Body of pancreas (tissue), 4 donors: ENCODE measurements at regions not wholly inside any gene's neighbourhood (a gene's known extent, or its start where the extent isn't known, plus 50 kb on each side); places are given as distances from the start of the nearest gene placed in this dataset.

Source experiments
- ATAC-seq: fragments of 150-250 bp; one replicate; pipeline ENCODE4 v1.9.1; 2016
- DNase-seq, 4 donors: peaks; one replicate each; pipeline ENCODE4 v3.0.0-alpha.2; 2019
- H3K27ac ChIP-seq, 4 donors: fragments of 200-600 bp; sonication (generic); 1 replicate in 3 of 4; 2 replicates in 1 of 4; pipeline versions ENCODE4 v1.5.1 to v1.6.1; 2016 to 2019; ENCODE audit warnings: mild to moderate bottlenecking in 1 of 4, mixed read lengths in 1 of 4, moderate library complexity in 1 of 4
- H3K27me3 ChIP-seq, 2 donors: fragments of 200-600 bp; sonication (generic); one replicate each; pipeline ENCODE4 v1.6.0; 2016; ENCODE audit warnings: mild to moderate bottlenecking in 1 of 2
- H3K36me3 ChIP-seq, 2 donors: fragments of 200-600 bp; sonication (generic); replicated peaks in 1 of 2; 2 replicates each; pipeline ENCODE4 v1.5.1; 2016; ENCODE audit warnings: low read depth in 2 of 2; ENCODE audit not compliant: insufficient read depth in 1 of 2
- H3K4me1 ChIP-seq: fragments of 200-600 bp; sonication (generic); one replicate; pipeline ENCODE4 v1.6.0; 2016
- H3K4me3 ChIP-seq, 2 donors: fragments of 200-600 bp; sonication (generic); 1 replicate in 1 of 2; 2 replicates in 1 of 2; pipeline ENCODE4 v1.5.1; 2016 to 2019
- H3K9me3 ChIP-seq, 3 donors: fragments of 200-600 bp; sonication (generic); 1 replicate in 2 of 3; 2 replicates in 1 of 3; pipeline ENCODE4 v1.5.1; 2016
- CTCF ChIP-seq, 7 experiments: fragments of 450-650 bp in 4 of 7; fragments of 200-600 bp in 3 of 7; sonication (generic) in 3 of 7; IDR thresholded peaks; one replicate each; pipeline ENCODE4 v1.5.1; 2016 to 2019; ENCODE audit warnings: antibody characterized with exemption in 7 of 7
- POLR2A ChIP-seq, 3 donors: fragments of 450-650 bp; IDR thresholded peaks; one replicate each; pipeline ENCODE4 v1.6.1; 2016; ENCODE audit warnings: antibody characterized with exemption in 3 of 3, mild to moderate bottlenecking in 2 of 3
- WGBS, 2 donors: methylation state at CpG; one replicate each; pipeline ENCODE4 v1.1.5; 2017; 5-methylcytosine and 5-hydroxymethylcytosine counted together
- intact Hi-C: fragments of 100-400 bp; cut with DNase I; formaldehyde crosslinking; loops from one replicate; pipeline ENCODE4 v1.15.1; 2023

- peak in 2 of 4 donors; percentile 14 for DNase-seq
- no peaks in the 10 kb centered on the region for H3K27me3 ChIP-seq
- 15 to 19% methylated on average over 4 of the region's 4 CpGs for WGBS, 2 donors
- H3K9me3 ChIP-seq = no peaks in the 10 kb centered on the region
- no peaks in the 10 kb centered on the region for H3K36me3 ChIP-seq
- intact Hi-C loops = no loop called here
- H3K4me1 ChIP-seq = peaks cover 16% of the 10 kb centered on the region
- H3K4me3 ChIP-seq = no peak overlapping the region
- ATAC-seq = peak; percentile 58
- no peak for TF ChIP-seq POLR2A (IDR thresholded peaks at IDR 0.05)
- no peak for TF ChIP-seq CTCF (IDR thresholded peaks at IDR 0.05)
- no peak overlapping the region for H3K27ac ChIP-seq
Measured at GRCh38 chr6:141164042-141164743, 968.5 kb upstream of the GJE1 start.

GRCh38 chr6:141163107-141163506, 969.6 kb upstream of the GJE1 start:
- no peak for TF ChIP-seq CTCF (IDR thresholded peaks at IDR 0.05)
- no peak for TF ChIP-seq POLR2A (IDR thresholded peaks at IDR 0.05)
- H3K36me3 ChIP-seq = no peaks in the 10 kb centered on the region
- no peak overlapping the region for H3K27ac ChIP-seq
- DNase-seq (no peak), ATAC-seq (no peak)
- H3K27me3 ChIP-seq = no peaks in the 10 kb centered on the region
- H3K4me1 ChIP-seq = peaks cover 16% of the 10 kb centered on the region
- H3K4me3 ChIP-seq = no peak overlapping the region
- no peaks in the 10 kb centered on the region for H3K9me3 ChIP-seq
- intact Hi-C loops = no loop called here

DNA sequence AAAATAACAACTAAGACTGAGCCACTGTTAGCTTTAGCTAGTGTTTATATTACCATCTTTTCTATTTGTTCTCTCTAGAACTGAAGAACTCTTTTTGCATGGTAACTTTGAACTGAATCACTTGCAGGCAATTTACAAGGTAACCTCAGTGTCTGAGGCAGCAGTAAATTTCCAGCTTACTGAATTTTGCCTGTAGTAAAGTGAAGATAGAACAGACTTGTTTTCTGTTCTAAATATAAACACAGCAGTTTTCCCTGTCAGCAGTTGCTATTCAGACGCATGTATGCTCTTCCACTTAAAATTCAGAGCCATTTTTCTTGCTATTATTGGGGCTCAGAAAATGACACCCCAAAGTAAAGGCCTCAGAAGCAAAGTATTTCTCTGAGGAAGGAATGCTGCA, 974.0 kb upstream of the GJE1 start:
- WGBS, 2 donors = 55 to 64% methylated on average over 1 of the region's 1 CpG
- no peaks in the 10 kb centered on the region for H3K36me3 ChIP-seq
- H3K9me3 ChIP-seq = no peaks in the 10 kb centered on the region
- no peak overlapping the region for H3K27ac ChIP-seq
- DNase-seq (no peak), ATAC-seq (no peak)
- H3K4me1 ChIP-seq = no peaks in the 10 kb centered on the region
- no peaks in the 10 kb centered on the region for H3K27me3 ChIP-seq
- intact Hi-C loops = no loop called here
- H3K4me3 ChIP-seq = no peak overlapping the region
- TF ChIP-seq CTCF (IDR thresholded peaks at IDR 0.05) (no peak), POLR2A (IDR thresholded peaks at IDR 0.05) (no peak)

GRCh38 chr6:141153563-141153962, 979.2 kb upstream of the GJE1 start:
- ATAC-seq (no peak), DNase-seq (no peak)
- Histone ChIP-seq H3K4me1 (no peaks in the 10 kb centered on the region), H3K4me3 (no peak overlapping the region), H3K9me3 (no peaks in the 10 kb centered on the region), H3K36me3 (no peaks in the 10 kb centered on the region), H3K27ac (no peak overlapping the region), H3K27me3 (no peaks in the 10 kb centered on the region)
- intact Hi-C loops = no loop called here
- TF ChIP-seq CTCF (IDR thresholded peaks at IDR 0.05) (no peak), POLR2A (IDR thresholded peaks at IDR 0.05) (no peak)
- WGBS, 2 donors = 29 to 35% methylated on average over 2 of the region's 2 CpGs

DNA sequence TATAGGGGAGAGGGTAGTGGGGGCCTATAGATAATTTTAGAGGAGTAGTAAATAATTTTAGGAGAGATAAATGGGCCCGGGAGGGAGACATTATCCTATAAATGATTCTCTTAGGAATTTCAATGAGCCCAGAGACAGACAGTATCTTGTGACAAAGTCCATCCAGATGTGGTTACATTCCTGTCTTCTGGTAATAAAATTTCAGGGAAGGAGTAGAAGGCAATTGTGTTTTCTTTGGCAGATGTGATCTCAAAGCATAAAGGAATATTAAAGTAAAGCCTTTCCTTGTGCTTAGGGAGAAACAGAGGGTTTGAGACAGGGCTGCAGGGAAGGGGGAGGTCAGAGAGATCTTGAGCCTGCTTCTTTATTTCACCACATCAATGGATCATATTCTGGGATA, 979.8 kb upstream of the GJE1 start:
- ATAC-seq (no peak), DNase-seq (no peak)
- TF ChIP-seq CTCF (IDR thresholded peaks at IDR 0.05) (no peak), POLR2A (IDR thresholded peaks at IDR 0.05) (no peak)
- Histone ChIP-seq H3K9me3 (no peaks in the 10 kb centered on the region), H3K36me3 (no peaks in the 10 kb centered on the region), H3K4me1 (no peaks in the 10 kb centered on the region), H3K27me3 (no peaks in the 10 kb centered on the region), H3K27ac (no peak overlapping the region), H3K4me3 (no peak overlapping the region)
- intact Hi-C loops = no loop called here
- WGBS, 2 donors = 18 to 32% methylated on average over 1 of the region's 1 CpG
